ENCODE measurements at regions not wholly inside any gene's neighbourhood (a gene's known extent, or its start where the extent isn't known, plus 50 kb on each side); places are given as distances from the start of the nearest gene placed in this dataset.

GRCh38 chrX:38899650-38900049 is 98.4 kb downstream of the MID1IP1 start:
- TF ChIP-seq ZBTB1 (tag by site-specific recombination; IDR thresholded peaks at IDR 0.05), result no peak
- TF ChIP-seq CTCF (tag by site-specific recombination; IDR thresholded peaks at IDR 0.05), result no peak
- TF ChIP-seq ZNF274 (IDR thresholded peaks at IDR 0.05; ENCODE audit: low read length), result no peak
- no peak for TF ChIP-seq ZNF274 (tag by site-specific recombination; IDR thresholded peaks at IDR 0.05; ENCODE audit: borderline replicate concordance)
- TF ChIP-seq PRDM1 (tag by site-specific recombination; IDR thresholded peaks at IDR 0.05), result no peak
- TF ChIP-seq ZNF660 (tag by site-specific recombination; IDR thresholded peaks at IDR 0.05), result no peak
- TF ChIP-seq, protein P1, sequence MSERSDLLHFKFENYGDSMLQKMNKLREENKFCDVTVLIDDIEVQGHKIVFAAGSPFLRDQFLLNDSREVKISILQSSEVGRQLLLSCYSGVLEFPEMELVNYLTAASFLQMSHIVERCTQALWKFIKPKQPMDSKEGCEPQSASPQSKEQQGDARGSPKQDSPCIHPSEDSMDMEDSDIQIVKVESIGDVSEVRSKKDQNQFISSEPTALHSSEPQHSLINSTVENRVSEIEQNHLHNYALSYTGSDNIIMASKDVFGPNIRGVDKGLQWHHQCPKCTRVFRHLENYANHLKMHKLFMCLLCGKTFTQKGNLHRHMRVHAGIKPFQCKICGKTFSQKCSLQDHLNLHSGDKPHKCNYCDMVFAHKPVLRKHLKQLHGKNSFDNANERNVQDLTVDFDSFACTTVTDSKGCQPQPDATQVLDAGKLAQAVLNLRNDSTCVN (tag by site-specific recombination; optimal IDR thresholded peaks at IDR 0.05), result no peak
- TF ChIP-seq ZNF600 (tag by site-specific recombination; IDR thresholded peaks at IDR 0.05), result no peak

Data from HEK293 (cell line).